ENCODE measurements at regions not wholly inside any gene's neighbourhood (a gene's known extent, or its start where the extent isn't known, plus 50 kb on each side); places are given as distances from the start of the nearest gene placed in this dataset.

DNA sequence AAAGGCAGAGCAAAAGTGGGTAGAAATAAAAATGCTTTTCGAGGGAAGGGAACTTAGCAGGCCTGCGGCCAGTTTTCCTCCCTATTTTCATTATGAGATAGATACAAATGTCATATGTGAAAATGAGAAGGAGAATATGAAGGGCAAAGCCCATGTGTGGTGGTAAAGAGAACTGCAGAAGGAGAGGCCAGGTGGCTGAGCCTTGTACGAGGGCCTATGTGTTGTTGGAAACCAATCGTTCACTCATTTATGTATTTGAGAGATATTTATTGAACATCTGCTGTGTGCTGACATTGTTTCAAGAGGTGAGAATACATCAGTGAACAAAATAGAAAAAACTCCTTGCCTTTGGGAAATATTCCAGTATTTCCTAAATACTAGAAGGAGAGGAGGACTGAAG is 147.7 kb downstream of the SH3BGRL2 start:
- Mint-ChIP-seq H3K4me3 (ENCODE audit: unreplicated experiment) (no peak overlapping the region), H3K27me3 (ENCODE audit: unreplicated experiment) (peaks cover 9% of the 10 kb centered on the region), H3K9me3 (ENCODE audit: unreplicated experiment) (no peaks in the 10 kb centered on the region), H3K27ac (ENCODE audit: unreplicated experiment) (no peak overlapping the region), H3K4me1 (ENCODE audit: unreplicated experiment) (peaks cover 5% of the 10 kb centered on the region), H3K36me3 (ENCODE audit: unreplicated experiment) (no peaks in the 10 kb centered on the region)
- DNase-seq (ENCODE audit: extremely low spot score, unreplicated experiment), result no peak
- TF ChIP-seq, protein P1, sequence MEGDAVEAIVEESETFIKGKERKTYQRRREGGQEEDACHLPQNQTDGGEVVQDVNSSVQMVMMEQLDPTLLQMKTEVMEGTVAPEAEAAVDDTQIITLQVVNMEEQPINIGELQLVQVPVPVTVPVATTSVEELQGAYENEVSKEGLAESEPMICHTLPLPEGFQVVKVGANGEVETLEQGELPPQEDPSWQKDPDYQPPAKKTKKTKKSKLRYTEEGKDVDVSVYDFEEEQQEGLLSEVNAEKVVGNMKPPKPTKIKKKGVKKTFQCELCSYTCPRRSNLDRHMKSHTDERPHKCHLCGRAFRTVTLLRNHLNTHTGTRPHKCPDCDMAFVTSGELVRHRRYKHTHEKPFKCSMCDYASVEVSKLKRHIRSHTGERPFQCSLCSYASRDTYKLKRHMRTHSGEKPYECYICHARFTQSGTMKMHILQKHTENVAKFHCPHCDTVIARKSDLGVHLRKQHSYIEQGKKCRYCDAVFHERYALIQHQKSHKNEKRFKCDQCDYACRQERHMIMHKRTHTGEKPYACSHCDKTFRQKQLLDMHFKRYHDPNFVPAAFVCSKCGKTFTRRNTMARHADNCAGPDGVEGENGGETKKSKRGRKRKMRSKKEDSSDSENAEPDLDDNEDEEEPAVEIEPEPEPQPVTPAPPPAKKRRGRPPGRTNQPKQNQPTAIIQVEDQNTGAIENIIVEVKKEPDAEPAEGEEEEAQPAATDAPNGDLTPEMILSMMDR (IDR thresholded peaks at IDR 0.05), result no peak

DNA sequence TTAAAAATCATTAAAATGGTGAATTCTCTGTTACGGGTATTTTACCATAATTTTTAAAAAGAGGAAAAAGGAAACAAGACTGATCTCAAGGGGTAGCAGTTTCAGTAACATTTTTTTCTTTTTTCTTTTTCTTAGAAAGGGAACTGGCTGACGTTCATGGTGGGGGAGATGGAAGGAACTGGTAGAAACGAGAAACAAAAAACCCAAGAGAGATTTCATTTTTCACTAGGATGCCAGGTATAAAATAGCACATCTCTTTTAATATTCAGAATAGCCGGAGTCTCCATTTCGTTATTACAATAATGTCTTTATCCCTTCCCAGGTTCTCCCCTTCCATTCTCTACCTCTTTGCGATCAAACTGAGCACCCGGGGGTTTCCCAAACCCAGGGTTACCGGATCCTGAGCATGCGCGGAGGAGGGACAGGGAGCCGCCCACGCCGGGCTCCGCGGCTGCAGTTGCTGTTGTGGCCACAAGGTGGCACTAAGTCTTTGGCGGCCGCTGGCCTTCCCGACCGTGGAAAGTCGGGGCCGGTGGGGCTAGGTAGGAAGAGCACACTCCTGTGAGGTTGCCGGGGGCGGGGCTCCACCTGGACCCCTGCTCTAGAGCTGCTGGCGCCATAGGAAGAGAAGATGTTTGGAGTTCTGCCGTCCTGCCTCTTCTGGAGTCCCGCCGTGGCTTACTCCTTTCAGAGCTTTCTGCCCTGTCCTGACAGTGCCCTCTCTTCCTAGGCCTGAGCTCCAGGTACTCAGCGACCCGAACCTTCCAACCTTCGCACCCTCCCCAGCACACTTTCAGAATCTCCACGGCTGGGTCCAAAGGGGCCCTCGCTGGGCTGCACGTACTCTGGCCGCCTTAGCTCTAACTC is 146.8 kb downstream of the SH3BGRL2 start:
- no peak overlapping the region for H3K27ac Mint-ChIP-seq (ENCODE audit: unreplicated experiment)

DNA sequence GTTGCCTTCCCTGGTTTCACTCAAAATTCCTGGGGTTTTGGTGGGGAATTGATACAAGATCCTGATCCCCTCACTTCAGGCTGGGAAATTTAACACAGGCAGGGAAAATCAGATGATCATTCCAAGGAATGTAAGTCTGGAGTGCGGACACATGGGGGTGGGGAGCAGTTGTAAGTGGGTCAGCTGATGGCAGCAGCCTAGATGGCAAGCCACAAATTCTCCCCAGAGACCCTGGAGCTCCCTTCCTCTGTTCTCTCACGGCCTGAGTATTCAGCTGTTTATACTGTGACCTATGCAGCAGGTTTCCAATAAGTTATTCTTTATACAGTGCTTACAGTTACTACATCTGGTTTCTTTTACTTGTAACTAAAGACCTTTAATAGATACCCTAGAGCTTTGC is 144.9 kb downstream of the SH3BGRL2 start:
- H3K4me1 Mint-ChIP-seq (ENCODE audit: unreplicated experiment), result peaks cover 5% of the 10 kb centered on the region
- H3K36me3 Mint-ChIP-seq (ENCODE audit: unreplicated experiment), result no peaks in the 10 kb centered on the region
- no peak overlapping the region for H3K27ac Mint-ChIP-seq (ENCODE audit: unreplicated experiment)
- H3K9me3 Mint-ChIP-seq (ENCODE audit: unreplicated experiment), result no peaks in the 10 kb centered on the region
- no peak for DNase-seq (ENCODE audit: extremely low spot score, unreplicated experiment)
- TF ChIP-seq, protein P1 (IDR thresholded peaks at IDR 0.05), result no peak
- H3K27me3 Mint-ChIP-seq (ENCODE audit: unreplicated experiment), result peaks cover 8% of the 10 kb centered on the region
- no peak overlapping the region for H3K4me3 Mint-ChIP-seq (ENCODE audit: unreplicated experiment)

More for the DNA sequence above, 146.8 kb downstream of the SH3BGRL2 start:
- Mint-ChIP-seq H3K4me3 (ENCODE audit: unreplicated experiment) (peak overlapping the region; percentile 77), H3K36me3 (ENCODE audit: unreplicated experiment) (no peaks in the 10 kb centered on the region), H3K27me3 (ENCODE audit: unreplicated experiment) (peaks cover 8% of the 10 kb centered on the region), H3K4me1 (ENCODE audit: unreplicated experiment) (peaks cover 5% of the 10 kb centered on the region), H3K9me3 (ENCODE audit: unreplicated experiment) (no peaks in the 10 kb centered on the region)
- DNase-seq (ENCODE audit: extremely low spot score, unreplicated experiment), result peak; percentile 90
- TF ChIP-seq, protein P1 (IDR thresholded peaks at IDR 0.05), result peak; percentile 98

- no peak for DNase-seq (ENCODE audit: extremely low spot score, unreplicated experiment)
- no peaks in the 10 kb centered on the region for H3K36me3 Mint-ChIP-seq (ENCODE audit: unreplicated experiment)
- no peaks in the 10 kb centered on the region for H3K9me3 Mint-ChIP-seq (ENCODE audit: unreplicated experiment)
- TF ChIP-seq, protein P1 (IDR thresholded peaks at IDR 0.05), result no peak
- peaks cover 5% of the 10 kb centered on the region for H3K4me1 Mint-ChIP-seq (ENCODE audit: unreplicated experiment)
- H3K27ac Mint-ChIP-seq (ENCODE audit: unreplicated experiment), result no peak overlapping the region
- peaks cover 8% of the 10 kb centered on the region for H3K27me3 Mint-ChIP-seq (ENCODE audit: unreplicated experiment)
- H3K4me3 Mint-ChIP-seq (ENCODE audit: unreplicated experiment), result no peak overlapping the region
Observed at GRCh38 chr6:79775222-79775621, 144.1 kb downstream of the SH3BGRL2 start.

- TF ChIP-seq, protein P1 (IDR thresholded peaks at IDR 0.05), result no peak
- no peaks in the 10 kb centered on the region for H3K27me3 Mint-ChIP-seq (ENCODE audit: unreplicated experiment)
- H3K4me1 Mint-ChIP-seq (ENCODE audit: unreplicated experiment), result no peaks in the 10 kb centered on the region
- no peaks in the 10 kb centered on the region for H3K36me3 Mint-ChIP-seq (ENCODE audit: unreplicated experiment)
- no peak for DNase-seq (ENCODE audit: extremely low spot score, unreplicated experiment)
- H3K27ac Mint-ChIP-seq (ENCODE audit: unreplicated experiment), result no peak overlapping the region
- H3K4me3 Mint-ChIP-seq (ENCODE audit: unreplicated experiment), result no peak overlapping the region
- H3K9me3 Mint-ChIP-seq (ENCODE audit: unreplicated experiment), result peaks cover 14% of the 10 kb centered on the region
Observed at GRCh38 chr6:79764747-79765146, 133.6 kb downstream of the SH3BGRL2 start.
